Esophagus (tissue), 2 donors: ENCODE measurements at regions not wholly inside any gene's neighbourhood (a gene's known extent, or its start where the extent isn't known, plus 50 kb on each side); places are given as distances from the start of the nearest gene placed in this dataset.
"Not testable (repeated sequence)": the region's sequence is repeated elsewhere in the genome, so short reads cannot be mapped to it uniquely, and the experiment has no call there.

ENCODE experiments used
- H3K27ac ChIP-seq, 2 donors: one replicate each; pipeline ENCODE4 v1.5.1; 2013; ENCODE audit warnings: low read depth in 2 of 2, mild to moderate bottlenecking in 2 of 2, inconsistent platforms in 1 of 2, low read length in 1 of 2, moderate library complexity in 1 of 2
- H3K27me3 ChIP-seq, 2 donors: one replicate each; pipeline ENCODE4 v1.6.1; 2013; ENCODE audit warnings: low read length in 2 of 2, control low read depth in 1 of 2, mild to moderate bottlenecking in 1 of 2; ENCODE audit not compliant: insufficient read depth in 2 of 2, control insufficient read depth in 1 of 2
- H3K36me3 ChIP-seq, 2 donors: one replicate each; pipeline ENCODE4 v1.6.1; 2013; ENCODE audit warnings: low read length in 1 of 2; ENCODE audit not compliant: control insufficient read depth in 2 of 2, insufficient read depth in 2 of 2
- H3K4me1 ChIP-seq, 2 donors: one replicate each; pipeline ENCODE4 v1.6.1; 2013; ENCODE audit warnings: low read length in 1 of 2; ENCODE audit not compliant: control insufficient read depth in 2 of 2, insufficient read depth in 2 of 2
- H3K4me3 ChIP-seq, 2 donors: one replicate each; pipeline ENCODE4 v1.5.1; 2013; ENCODE audit warnings: low read length in 2 of 2, mild to moderate bottlenecking in 2 of 2, low read depth in 1 of 2, moderate library complexity in 1 of 2
- H3K9me3 ChIP-seq, 2 donors: one replicate each; pipeline ENCODE4 v1.6.1; 2013; ENCODE audit warnings: mild to moderate bottlenecking in 2 of 2, low read depth in 1 of 2, low read length in 1 of 2, moderate library complexity in 1 of 2; ENCODE audit not compliant: control insufficient read depth in 2 of 2, insufficient read depth in 1 of 2
- WGBS, 2 donors: extraction: QIAGEN DNeasy Blood & Tissue Kit; methylation state at CpG; one replicate each; pipeline ENCODE4 v1.1.7; 2013; 5-methylcytosine and 5-hydroxymethylcytosine counted together
- donor health status: healthy with polysubstance abuse.
- donor health status: Bipolar disorder and iron deficiency.

DNA sequence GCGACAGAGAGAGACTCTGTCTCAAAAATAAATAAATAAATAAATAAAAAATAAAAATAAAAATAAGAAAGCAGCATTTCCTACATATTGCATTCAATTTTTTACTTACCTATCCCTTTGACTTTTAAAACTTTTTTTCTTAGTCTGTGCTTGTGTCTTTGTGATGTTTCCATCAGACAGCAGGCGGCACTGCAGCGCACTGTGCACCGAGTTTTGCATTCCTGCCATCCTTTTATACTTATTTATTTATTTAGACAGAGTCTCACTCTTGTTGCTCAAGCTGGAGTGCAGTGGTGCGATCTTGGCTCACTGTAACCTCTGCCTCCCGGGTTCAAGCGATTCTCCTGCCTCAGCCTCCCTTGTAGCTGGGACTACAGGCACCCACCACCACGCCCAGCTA, 203.9 kb downstream of the SPATA31A1 start:
- H3K27me3 ChIP-seq, H3K9me3 ChIP-seq: not testable (repeated sequence)
- WGBS, 2 donors = 80 to 85% methylated on average over 8 of the region's 8 CpGs

DNA sequence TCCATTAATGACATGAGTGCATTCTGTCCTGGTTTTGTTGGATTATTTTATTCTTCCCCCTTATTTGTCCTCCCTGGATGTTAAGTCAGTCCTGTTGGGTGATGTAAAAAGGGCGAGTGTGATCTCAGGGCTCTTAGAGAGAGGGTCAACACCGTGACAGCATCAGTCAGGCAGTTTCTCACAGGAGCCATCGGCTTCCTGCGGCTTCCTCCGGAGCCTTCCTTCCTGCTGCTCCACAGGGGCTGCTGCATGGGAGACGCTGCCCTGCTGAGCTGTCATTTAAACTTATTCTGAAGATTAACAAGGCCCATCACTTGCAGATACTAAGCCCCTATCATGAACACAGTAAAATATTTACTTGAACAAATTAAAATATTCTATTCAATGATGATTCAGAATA, 211.3 kb downstream of the SPATA31A1 start:
- not testable (repeated sequence) for H3K27ac ChIP-seq, H3K36me3 ChIP-seq, H3K4me1 ChIP-seq, H3K4me3 ChIP-seq, H3K27me3 ChIP-seq, H3K9me3 ChIP-seq
- WGBS, 2 donors = 38 to 45% methylated on average over 6 of the region's 6 CpGs

More for the DNA sequence above, 203.9 kb downstream of the SPATA31A1 start:
- not testable (repeated sequence) for H3K27ac ChIP-seq, H3K4me1 ChIP-seq, H3K4me3 ChIP-seq, H3K36me3 ChIP-seq

DNA sequence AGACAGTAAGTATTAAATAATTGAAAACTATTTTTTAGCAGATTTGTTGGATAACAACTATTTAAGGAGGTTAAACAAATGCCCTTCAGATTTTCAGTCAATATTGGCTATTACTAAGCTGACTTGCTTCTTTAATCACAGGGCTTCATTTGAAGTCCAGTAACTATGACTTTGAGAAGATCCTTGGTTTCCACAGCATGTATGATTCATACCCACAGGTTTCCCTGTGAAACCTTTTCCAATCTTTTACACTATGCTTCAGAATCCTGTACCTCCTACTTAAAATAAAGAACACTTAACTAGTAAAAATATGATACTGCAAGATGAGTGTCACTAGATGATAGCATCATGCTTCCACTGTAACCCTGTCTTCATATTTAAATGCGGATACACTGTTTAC, 211.9 kb downstream of the SPATA31A1 start:
- not testable (repeated sequence) for H3K9me3 ChIP-seq, H3K36me3 ChIP-seq, H3K4me3 ChIP-seq, H3K4me1 ChIP-seq, H3K27me3 ChIP-seq, H3K27ac ChIP-seq
- WGBS, 2 donors = 95 to 96% methylated on average over 1 of the region's 1 CpG

DNA sequence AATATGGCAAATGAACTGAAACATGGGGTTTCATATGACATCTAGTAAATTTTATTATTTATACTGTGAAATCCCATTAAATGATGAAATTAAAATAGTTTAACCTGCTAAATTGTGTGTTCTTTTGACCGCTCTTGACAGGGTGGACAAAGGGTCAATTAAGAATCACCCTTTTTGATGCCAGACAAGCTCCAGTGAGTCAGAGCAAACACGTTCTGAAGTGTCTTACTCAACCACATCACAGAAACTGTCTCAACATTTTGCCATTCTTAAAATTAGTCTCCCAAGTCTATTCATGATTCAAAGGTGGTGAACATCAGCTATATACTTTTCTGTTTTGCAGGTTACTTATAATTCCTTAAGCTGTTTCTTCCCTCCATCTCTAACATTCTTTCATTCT, 213.4 kb downstream of the SPATA31A1 start:
- not testable (repeated sequence) for H3K36me3 ChIP-seq, H3K27ac ChIP-seq, H3K4me1 ChIP-seq, H3K9me3 ChIP-seq, H3K4me3 ChIP-seq, H3K27me3 ChIP-seq
- WGBS, 2 donors = 71 to 86% methylated on average over 1 of the region's 2 CpGs

DNA sequence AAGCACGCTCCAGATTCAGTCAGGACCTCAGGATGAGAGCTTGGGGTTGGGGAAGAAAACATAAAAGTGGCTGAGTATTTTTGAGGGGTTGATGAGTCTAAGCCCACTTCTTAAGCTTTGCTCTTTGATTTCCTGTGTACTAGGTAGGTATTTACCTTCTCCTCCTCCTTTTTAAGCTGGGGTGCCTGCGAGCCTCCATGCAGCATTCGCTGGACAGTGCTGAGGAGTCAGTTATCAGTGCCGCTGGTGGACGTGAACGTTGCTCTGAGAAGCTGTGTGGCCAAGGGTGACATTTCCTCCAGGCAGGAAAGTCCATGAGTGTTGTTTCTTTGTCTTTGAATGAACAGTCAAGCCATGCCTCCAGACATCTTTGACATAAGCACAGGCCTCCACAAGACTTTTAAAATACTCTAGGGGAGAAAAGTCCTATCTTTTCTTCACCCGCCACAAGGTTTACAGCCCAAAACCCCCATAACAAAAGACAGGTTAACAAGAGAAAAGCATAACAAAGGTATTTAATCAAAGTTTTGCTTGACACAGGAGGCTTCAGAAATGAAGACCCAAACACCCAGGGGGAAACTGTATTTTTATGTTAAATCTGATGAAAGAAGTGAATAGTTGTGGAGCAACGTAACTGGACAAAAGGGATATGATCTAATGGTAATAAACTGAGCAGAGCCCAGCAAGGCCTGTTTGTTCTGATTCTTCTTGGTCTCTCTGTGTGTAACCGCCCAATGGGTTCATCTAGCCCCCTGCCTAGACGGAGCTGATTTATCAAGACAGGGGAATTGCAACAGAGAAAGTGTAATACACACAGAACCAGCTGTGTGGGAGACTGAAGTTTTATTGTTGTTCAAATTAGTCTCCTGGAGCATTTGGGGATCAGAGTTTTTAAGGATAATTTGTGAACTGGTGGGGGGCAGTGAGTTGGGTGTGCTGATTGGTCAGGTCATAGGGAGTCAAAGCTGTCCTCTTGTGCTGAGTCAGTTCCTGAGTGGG, 217.9 kb downstream of the SPATA31A1 start:
- H3K4me3 ChIP-seq, H3K36me3 ChIP-seq, H3K4me1 ChIP-seq, H3K9me3 ChIP-seq, H3K27me3 ChIP-seq, H3K27ac ChIP-seq: not testable (repeated sequence)
- WGBS, 2 donors = 65 to 78% methylated on average over 3 to 4 of the region's 10 CpGs

DNA sequence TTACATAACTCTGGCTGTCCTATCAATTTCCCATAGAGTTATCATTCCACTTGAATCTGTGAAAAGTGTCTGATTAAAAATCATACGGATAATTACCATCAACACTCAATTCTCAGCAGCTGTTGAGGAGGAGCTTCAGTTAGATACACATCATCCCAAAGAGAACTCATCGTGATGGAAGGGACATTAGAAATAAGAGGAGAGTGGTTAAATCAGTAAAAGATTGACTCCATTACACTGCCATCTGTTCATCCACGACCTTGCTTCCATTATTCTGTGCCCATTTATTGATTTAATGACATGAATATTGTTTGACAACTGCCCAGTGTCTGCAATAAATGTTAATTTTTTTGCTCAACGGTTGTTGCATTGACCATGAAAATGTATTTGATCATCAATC, 223.5 kb downstream of the SPATA31A1 start:
- not testable (repeated sequence) for H3K27me3 ChIP-seq, H3K4me1 ChIP-seq
- WGBS, 2 donors = 62 to 85% methylated on average over 3 to 4 of the region's 4 CpGs

DNA sequence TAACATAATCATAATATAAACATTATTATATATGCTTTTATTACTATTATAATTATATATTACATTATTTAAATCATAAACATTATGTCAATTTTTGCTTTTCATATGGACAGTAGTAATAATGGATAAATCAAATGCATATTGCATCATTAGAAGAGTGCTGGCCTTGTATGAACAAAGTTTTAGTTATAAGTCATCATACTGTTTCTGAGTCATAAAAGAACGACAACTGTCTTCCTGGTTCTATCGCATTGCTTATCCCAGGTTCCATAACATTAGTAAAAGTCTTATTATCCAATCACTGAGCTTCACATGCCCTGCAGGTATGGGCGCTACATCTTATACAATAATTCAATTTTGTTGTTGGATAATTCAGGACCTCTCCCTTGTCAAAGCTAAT, 225.8 kb downstream of the SPATA31A1 start:
- not testable (repeated sequence) for H3K27me3 ChIP-seq, H3K4me1 ChIP-seq, H3K9me3 ChIP-seq, H3K27ac ChIP-seq, H3K36me3 ChIP-seq, H3K4me3 ChIP-seq
- 72 to 79% methylated on average over 3 of the region's 3 CpGs for WGBS, 2 donors

More for the DNA sequence above, 223.5 kb downstream of the SPATA31A1 start:
- H3K27ac ChIP-seq, H3K9me3 ChIP-seq, H3K4me3 ChIP-seq, H3K36me3 ChIP-seq: not testable (repeated sequence)

DNA sequence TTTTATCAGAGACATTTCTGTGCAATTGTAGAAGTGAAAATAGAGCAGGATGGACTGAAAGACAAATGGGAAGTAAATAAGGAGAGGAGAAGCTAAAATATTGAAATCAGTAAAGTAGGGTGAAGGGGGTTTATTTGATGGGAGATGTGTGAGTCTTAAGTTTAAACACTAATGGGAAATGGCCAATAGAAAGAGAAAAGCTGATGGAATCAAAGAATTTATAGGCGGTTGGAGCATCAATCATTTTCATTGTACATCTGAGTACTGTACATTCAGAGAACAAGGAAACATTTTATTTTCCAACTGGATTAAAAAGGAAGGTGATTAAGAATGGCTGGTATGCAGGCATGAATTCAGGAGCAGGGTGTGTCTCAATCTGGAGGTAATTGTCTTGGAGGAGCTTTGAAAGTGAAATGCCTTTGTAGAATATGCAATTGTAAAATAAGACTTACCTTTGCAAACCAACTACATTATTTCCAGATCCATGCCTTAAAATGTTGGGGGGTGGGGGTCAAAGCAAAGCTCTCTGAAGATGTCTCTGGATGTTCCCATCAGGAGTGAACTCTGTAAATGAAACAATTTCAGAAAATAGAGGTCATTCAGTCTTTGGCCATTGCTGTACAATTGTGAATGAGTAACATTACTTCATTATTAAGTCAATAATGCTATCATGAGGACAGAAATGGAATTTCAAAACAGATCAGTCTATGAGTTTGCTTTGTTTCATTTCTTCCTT, 227.4 kb downstream of the SPATA31A1 start:
- not testable (repeated sequence) for H3K36me3 ChIP-seq, H3K4me1 ChIP-seq, H3K27me3 ChIP-seq, H3K9me3 ChIP-seq, H3K4me3 ChIP-seq
- peak overlapping the region in 1 of 2 donors; percentile 47 for H3K27ac ChIP-seq
- WGBS, 2 donors = 46 to 56% methylated on average over 1 of the region's 1 CpG

DNA sequence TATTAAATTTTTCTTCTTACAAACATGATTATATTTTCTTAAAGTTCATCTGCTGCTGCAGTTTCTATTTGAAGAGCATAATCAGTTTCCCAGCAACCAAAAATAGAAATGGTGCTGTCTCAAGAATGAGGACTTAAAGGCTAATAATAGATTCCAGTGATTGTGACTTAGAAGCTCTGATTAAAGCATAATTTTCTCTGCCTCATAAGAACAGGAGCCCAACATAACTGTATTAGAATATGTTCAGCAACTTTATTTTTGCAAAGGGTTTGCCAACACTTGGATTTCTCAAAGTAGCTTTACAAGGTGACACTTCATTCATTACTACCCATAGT, 227.9 kb downstream of the SPATA31A1 start:
- not testable (repeated sequence) for H3K27me3 ChIP-seq, H3K9me3 ChIP-seq, H3K4me1 ChIP-seq, H3K4me3 ChIP-seq, H3K36me3 ChIP-seq, H3K27ac ChIP-seq

DNA sequence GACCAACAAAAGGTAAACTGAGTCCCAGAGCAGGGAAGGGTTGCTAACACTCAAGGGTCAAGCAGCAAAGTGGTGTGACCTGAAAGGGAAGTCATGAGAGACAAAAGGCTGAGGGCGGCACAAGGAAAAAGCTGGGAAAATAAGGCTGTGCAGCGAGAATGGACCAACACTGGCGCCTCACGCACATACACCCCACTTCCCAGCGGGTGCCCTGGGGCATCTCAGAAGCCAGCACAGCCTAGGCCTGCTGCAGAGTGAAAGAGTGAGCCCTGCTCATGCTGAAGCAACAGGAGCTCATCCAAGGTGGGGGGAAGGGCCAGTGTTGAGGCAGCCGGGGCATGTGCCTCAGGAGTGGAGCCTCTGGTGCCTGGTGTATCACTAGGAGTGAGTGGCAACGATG, 229.8 kb downstream of the SPATA31A1 start:
- H3K4me3 ChIP-seq, H3K4me1 ChIP-seq, H3K9me3 ChIP-seq, H3K27me3 ChIP-seq, H3K27ac ChIP-seq, H3K36me3 ChIP-seq: not testable (repeated sequence)
- 90 to 93% methylated on average over 5 to 6 of the region's 7 CpGs for WGBS, 2 donors
